Suprapubic skin (tissue), 4 donors: ENCODE measurements at regions not wholly inside any gene's neighbourhood (a gene's known extent, or its start where the extent isn't known, plus 50 kb on each side); places are given as distances from the start of the nearest gene placed in this dataset.

Experiments used
- DNase-seq, 2 donors: peaks; one replicate each; pipeline ENCODE4 v3.0.0-alpha.2; 2019; ENCODE audit warnings: low spot score in 2 of 2
- H3K27ac ChIP-seq: fragments of 200-600 bp; sonication (generic); one replicate; pipeline ENCODE4 v1.5.1; 2019
- H3K27me3 ChIP-seq: fragments of 200-600 bp; sonication (generic); one replicate; pipeline ENCODE4 v1.5.1; 2019
- H3K36me3 ChIP-seq: fragments of 200-600 bp; sonication (generic); one replicate; pipeline ENCODE4 v1.5.1; 2019
- H3K4me1 ChIP-seq: fragments of 200-600 bp; sonication (generic); one replicate; pipeline ENCODE4 v1.5.1; 2019
- H3K4me3 ChIP-seq: fragments of 200-600 bp; sonication (generic); one replicate; pipeline ENCODE4 v1.5.1; 2019; ENCODE audit warnings: mild to moderate bottlenecking
- H3K9me3 ChIP-seq: fragments of 200-600 bp; sonication (generic); one replicate; pipeline ENCODE4 v1.5.1; 2019
- CTCF ChIP-seq, 2 donors: fragments of 200-600 bp in 1 of 2; fragments of 450-650 bp in 1 of 2; sonication (generic) in 1 of 2; IDR thresholded peaks; one replicate each; pipeline ENCODE4 v1.5.1; 2016 to 2019; ENCODE audit warnings: antibody characterized with exemption in 2 of 2, mild to moderate bottlenecking in 1 of 2, moderate library complexity in 1 of 2
- EP300 ChIP-seq: sonication (generic); formaldehyde crosslinking; IDR thresholded peaks from one replicate; pipeline ENCODE4 v1.6.1; 2017; ENCODE audit warnings: antibody characterized with exemption
- POLR2A ChIP-seq, 2 donors: fragments of 450-650 bp; IDR thresholded peaks; one replicate each; pipeline ENCODE4 v1.6.1; 2017; ENCODE audit warnings: antibody characterized with exemption in 2 of 2, mild to moderate bottlenecking in 2 of 2, moderate library complexity in 2 of 2
- POLR2AphosphoS5 ChIP-seq, 3 donors: sonication (generic); formaldehyde crosslinking; IDR thresholded peaks; one replicate each; pipeline ENCODE4 v1.6.1; 2017; ENCODE audit warnings: antibody characterized with exemption in 3 of 3
- WGBS: methylation state at CpG from one replicate; pipeline ENCODE4 v1.1.5; 2018; 5-methylcytosine and 5-hydroxymethylcytosine counted together

DNA sequence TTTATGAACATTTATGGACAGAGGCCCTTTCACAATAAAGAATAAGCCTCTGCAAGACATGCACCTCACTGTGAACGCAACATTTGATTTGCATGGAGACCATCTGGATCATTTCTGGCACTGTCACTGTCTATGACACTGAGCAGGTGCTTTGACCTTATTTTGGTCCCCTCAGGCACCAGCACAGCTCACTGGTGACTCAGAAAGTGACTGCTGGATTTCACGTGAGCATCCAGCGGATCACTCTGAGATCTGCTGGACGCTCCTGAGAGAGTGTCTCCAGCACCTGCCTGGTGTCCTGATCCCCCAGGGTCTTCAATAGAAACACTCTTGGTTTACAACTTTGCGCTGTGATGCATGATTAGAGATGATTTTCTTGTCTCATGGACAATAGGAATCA is 375.7 kb downstream of the TENT5A start:
- H3K4me1 ChIP-seq = no peaks in the 10 kb centered on the region
- H3K4me3 ChIP-seq = no peak overlapping the region
- no peaks in the 10 kb centered on the region for H3K9me3 ChIP-seq
- no peak for TF ChIP-seq POLR2AphosphoS5 (IDR thresholded peaks at IDR 0.05)
- TF ChIP-seq EP300 = no peak
- TF ChIP-seq CTCF (IDR thresholded peaks at IDR 0.05) = no peak
- no peak for TF ChIP-seq POLR2A (IDR thresholded peaks at IDR 0.05)
- H3K36me3 ChIP-seq = no peaks in the 10 kb centered on the region
- no peaks in the 10 kb centered on the region for H3K27me3 ChIP-seq
- 87% methylated on average over 5 of the region's 5 CpGs for WGBS
- no peak overlapping the region for H3K27ac ChIP-seq
- no peak for DNase-seq

DNA sequence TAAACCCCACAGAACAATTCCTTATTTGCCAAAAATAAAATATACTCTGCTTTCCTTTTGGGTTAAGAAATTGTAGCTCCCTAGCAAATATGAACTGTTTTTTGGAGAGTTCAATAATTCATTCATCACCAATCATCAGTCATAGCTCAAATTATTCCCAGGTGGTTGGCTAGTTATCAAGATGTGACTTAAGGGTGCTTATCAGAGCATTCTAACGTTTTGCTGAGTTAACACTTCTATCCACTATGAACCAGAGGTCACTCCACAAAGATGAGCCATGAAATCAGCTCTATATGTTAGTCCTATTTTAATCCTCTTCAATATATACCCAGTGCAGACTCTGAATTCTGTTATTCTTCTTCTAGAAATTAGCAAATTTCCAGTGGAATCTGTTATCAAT is 379.1 kb downstream of the TENT5A start:
- no peaks in the 10 kb centered on the region for H3K36me3 ChIP-seq
- H3K4me3 ChIP-seq = no peak overlapping the region
- no peaks in the 10 kb centered on the region for H3K9me3 ChIP-seq
- WGBS = 19% methylated on average over 1 of the region's 1 CpG
- no peak for DNase-seq
- H3K27me3 ChIP-seq = no peaks in the 10 kb centered on the region
- TF ChIP-seq EP300 (no peak), POLR2AphosphoS5 (IDR thresholded peaks at IDR 0.05) (no peak), CTCF (IDR thresholded peaks at IDR 0.05) (no peak), POLR2A (IDR thresholded peaks at IDR 0.05) (no peak)
- H3K27ac ChIP-seq = no peak overlapping the region
- H3K4me1 ChIP-seq = no peaks in the 10 kb centered on the region

- no peaks in the 10 kb centered on the region for H3K4me1 ChIP-seq
- no peaks in the 10 kb centered on the region for H3K27me3 ChIP-seq
- no peak for TF ChIP-seq POLR2AphosphoS5 (IDR thresholded peaks at IDR 0.05)
- TF ChIP-seq CTCF (IDR thresholded peaks at IDR 0.05) = no peak
- TF ChIP-seq POLR2A (IDR thresholded peaks at IDR 0.05) = no peak
- TF ChIP-seq EP300 = no peak
- H3K36me3 ChIP-seq = no peaks in the 10 kb centered on the region
- no peak overlapping the region for H3K27ac ChIP-seq
- no peak overlapping the region for H3K4me3 ChIP-seq
- DNase-seq = no peak
- no peaks in the 10 kb centered on the region for H3K9me3 ChIP-seq
These were observed 380.6 kb downstream of the TENT5A start for GRCh38 chr6:81371930-81372329.

DNA sequence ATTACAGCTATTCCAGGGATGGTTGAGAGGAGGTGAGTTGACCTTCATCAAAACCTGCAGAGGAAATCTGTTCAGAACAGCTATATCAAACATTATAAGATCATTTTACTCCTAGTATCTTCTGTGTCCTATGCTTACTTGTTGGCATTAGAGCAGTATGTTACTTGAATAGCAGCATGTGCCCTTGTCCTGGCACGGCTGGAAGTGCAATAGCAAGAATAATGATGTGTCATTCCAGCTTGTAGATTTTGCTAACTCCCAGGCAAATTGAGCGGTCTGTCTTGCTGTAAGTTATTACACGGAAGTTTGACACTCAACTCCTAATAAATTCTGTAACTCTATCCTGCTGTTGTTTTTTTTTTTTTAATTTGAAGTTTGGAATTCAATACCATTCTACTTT is 385.5 kb downstream of the TENT5A start:
- DNase-seq = no peak
- Histone ChIP-seq H3K36me3 (no peaks in the 10 kb centered on the region), H3K27me3 (no peaks in the 10 kb centered on the region), H3K4me3 (no peak overlapping the region), H3K27ac (no peak overlapping the region), H3K9me3 (no peaks in the 10 kb centered on the region), H3K4me1 (no peaks in the 10 kb centered on the region)
- 32% methylated on average over 3 of the region's 3 CpGs for WGBS
- TF ChIP-seq EP300 (no peak), CTCF (IDR thresholded peaks at IDR 0.05) (no peak), POLR2AphosphoS5 (IDR thresholded peaks at IDR 0.05) (no peak), POLR2A (IDR thresholded peaks at IDR 0.05) (no peak)

GRCh38 chr6:81362246-81362645 is 390.2 kb downstream of the TENT5A start:
- WGBS = 39% methylated on average over 1 of the region's 1 CpG
- H3K4me3 ChIP-seq = no peak overlapping the region
- TF ChIP-seq EP300 (no peak), POLR2AphosphoS5 (IDR thresholded peaks at IDR 0.05) (no peak), CTCF (IDR thresholded peaks at IDR 0.05) (no peak), POLR2A (IDR thresholded peaks at IDR 0.05) (no peak)
- H3K27me3 ChIP-seq = no peaks in the 10 kb centered on the region
- H3K36me3 ChIP-seq = no peaks in the 10 kb centered on the region
- no peak for DNase-seq
- H3K27ac ChIP-seq = no peak overlapping the region
- H3K9me3 ChIP-seq = no peaks in the 10 kb centered on the region
- no peaks in the 10 kb centered on the region for H3K4me1 ChIP-seq
